CD14-positive monocyte (primary cell): ENCODE measurements at regions not wholly inside any gene's neighbourhood (a gene's known extent, or its start where the extent isn't known, plus 50 kb on each side); places are given as distances from the start of the nearest gene placed in this dataset.

Experiments used
- DNase-seq, 3 donors: peaks; one replicate each; pipeline ENCODE4 v3.0.0-alpha.2; 2011 to 2022
- H2AFZ ChIP-seq: 2 replicates; pipeline ENCODE4 v1.6.0; 2012; ENCODE audit warnings: mild to moderate bottlenecking, low read depth, low read length, inconsistent platforms; ENCODE audit not compliant: insufficient read depth, poor library complexity, severe bottlenecking
- H3K27ac ChIP-seq, 2 donors: 1 replicate in 1 of 2; 2 replicates in 1 of 2; pipeline ENCODE4 v1.5.1; 2012 to 2013; ENCODE audit warnings: low read length in 2 of 2, control low read depth in 1 of 2, inconsistent platforms in 1 of 2, low read depth in 1 of 2, mild to moderate bottlenecking in 1 of 2
- H3K27me3 ChIP-seq, 2 donors: one replicate each; pipeline versions ENCODE4 v1.6.0 to v1.6.1; 2011 to 2013; ENCODE audit warnings: low read length in 2 of 2; ENCODE audit not compliant: control insufficient read depth in 2 of 2, insufficient read depth in 2 of 2
- H3K36me3 ChIP-seq, 2 donors: replicated peaks in 1 of 2; 1 replicate in 1 of 2; 2 replicates in 1 of 2; pipeline versions ENCODE4 v1.5.1 to v1.6.1; 2012 to 2013; ENCODE audit warnings: low read length in 2 of 2, control low read depth in 1 of 2, inconsistent platforms in 1 of 2, mild to moderate bottlenecking in 1 of 2; ENCODE audit not compliant: insufficient read depth in 2 of 2, control insufficient read depth in 1 of 2
- H3K4me1 ChIP-seq, 2 donors: 1 replicate in 1 of 2; 2 replicates in 1 of 2; pipeline versions ENCODE4 v1.5.1 to v1.6.1; 2012 to 2013; ENCODE audit warnings: low read length in 2 of 2, control low read depth in 1 of 2, inconsistent platforms in 1 of 2, mild to moderate bottlenecking in 1 of 2, moderate library complexity in 1 of 2; ENCODE audit not compliant: insufficient read depth in 2 of 2, control insufficient read depth in 1 of 2
- H3K4me2 ChIP-seq: replicated peaks from 2 replicates; pipeline ENCODE3; 2012; ENCODE audit warnings: low read length, moderate library complexity, mild to moderate bottlenecking; ENCODE audit not compliant: poor library complexity, severe bottlenecking; ENCODE audit errors: extremely low read depth
- H3K4me3 ChIP-seq, 3 experiments: fragments of 200-600 bp in 1 of 3; sonication (generic) in 1 of 3; replicated peaks in 1 of 3; 1 replicate in 2 of 3; 2 replicates in 1 of 3; pipeline ENCODE4 v1.5.1; 2011 to 2013; ENCODE audit warnings: low read length in 3 of 3, mild to moderate bottlenecking in 3 of 3, control low read depth in 2 of 3, low read depth in 2 of 3, inconsistent platforms in 1 of 3, moderate library complexity in 1 of 3
- H3K79me2 ChIP-seq: 2 replicates; pipeline ENCODE4 v1.6.0; 2012; ENCODE audit warnings: mild to moderate bottlenecking, control low read depth, inconsistent platforms, low read length, moderate library complexity; ENCODE audit not compliant: insufficient read depth
- H3K9ac ChIP-seq: 2 replicates; pipeline ENCODE4 v1.6.0; 2017; ENCODE audit warnings: low read length, mild to moderate bottlenecking; ENCODE audit not compliant: insufficient read depth, poor library complexity, severe bottlenecking
- H3K9me3 ChIP-seq, 2 donors: replicated peaks in 1 of 2; 1 replicate in 1 of 2; 2 replicates in 1 of 2; pipeline versions ENCODE4 v1.5.1 to v1.6.1; 2012 to 2013; ENCODE audit warnings: low read length in 2 of 2, control low read depth in 1 of 2; ENCODE audit not compliant: control insufficient read depth in 1 of 2, insufficient read depth in 1 of 2
- H4K20me1 ChIP-seq: 2 replicates; pipeline ENCODE4 v1.6.0; 2012; ENCODE audit warnings: mild to moderate bottlenecking, low read length, control low read depth, moderate library complexity; ENCODE audit not compliant: insufficient read depth
- H3K27ac Mint-ChIP-seq, 7 donors: one replicate each; pipeline ENCODE4 v1.8.0; 2020; ENCODE audit warnings: mild to moderate bottlenecking in 7 of 7, mixed read lengths in 7 of 7, moderate library complexity in 6 of 7, inconsistent platforms in 2 of 7
- H3K27me3 Mint-ChIP-seq, 3 donors: one replicate each; pipeline ENCODE4 v1.8.0; 2021 to 2022; ENCODE audit warnings: low read depth in 3 of 3, mild to moderate bottlenecking in 3 of 3, mixed read lengths in 3 of 3, moderate library complexity in 3 of 3, inconsistent platforms in 1 of 3
- H3K36me3 Mint-ChIP-seq, 2 donors: one replicate each; pipeline ENCODE4 v1.8.0; 2020; ENCODE audit warnings: mixed read lengths in 2 of 2, inconsistent platforms in 1 of 2, mild to moderate bottlenecking in 1 of 2
- H3K4me1 Mint-ChIP-seq: one replicate; pipeline ENCODE4 v1.8.0; 2020; ENCODE audit warnings: mild to moderate bottlenecking, mixed read lengths
- H3K4me3 Mint-ChIP-seq, 2 donors: one replicate each; pipeline ENCODE4 v1.8.0; 2020; ENCODE audit warnings: mild to moderate bottlenecking in 2 of 2, mixed read lengths in 2 of 2, moderate library complexity in 1 of 2
- H3K9me3 Mint-ChIP-seq, 7 donors: one replicate each; pipeline ENCODE4 v1.8.0; 2020 to 2022; ENCODE audit warnings: mixed read lengths in 7 of 7, mild to moderate bottlenecking in 6 of 7, moderate library complexity in 6 of 7, inconsistent platforms in 2 of 7
- CTCF ChIP-seq: fragments of 200-600 bp; IDR thresholded peaks from one replicate; pipeline ENCODE4 v1.8.0; 2022; ENCODE audit warnings: antibody characterized with exemption, mild to moderate bottlenecking
- WGBS: methylation state at CpG from one replicate; pipeline ENCODE4 v1.1.5; 2013; ENCODE audit warnings: missing lambda C conversion rate; ENCODE audit not compliant: insufficient coverage; 5-methylcytosine and 5-hydroxymethylcytosine counted together
- intact Hi-C, 2 donors: fragments of 100-400 bp; cut with micrococcal nuclease; formaldehyde crosslinking; loops; one replicate each; pipeline versions ENCODE4 v1.15.0 to v1.15.1; 2023

GRCh38 chr1:199194862-199195261 lies 556.0 kb downstream of the PTPRC start:
- intact Hi-C loops = no loop called here
- no peak overlapping the region for H3K27ac ChIP-seq
- no peak overlapping the region for H3K4me2 ChIP-seq
- H3K79me2 ChIP-seq = no peaks in the 10 kb centered on the region
- no peak overlapping the region for H2AFZ ChIP-seq
- TF ChIP-seq CTCF = no peak
- Mint-ChIP-seq H3K27ac (no peak overlapping the region), H3K4me3 (no peak overlapping the region), H3K9me3 (peaks cover 0 to 14% (median 7%) of the 10 kb centered on the region in 7 donors), H3K36me3 (no peaks in the 10 kb centered on the region), H3K4me1 (no peaks in the 10 kb centered on the region), H3K27me3 (peaks cover 0 to 2% (median 0%) of the 10 kb centered on the region in 3 donors)
- WGBS = 100% methylated on average over 2 of the region's 7 CpGs
- H3K27me3 ChIP-seq = no peaks in the 10 kb centered on the region
- no peak overlapping the region for H3K9ac ChIP-seq
- H3K4me1 ChIP-seq = no peaks in the 10 kb centered on the region
- DNase-seq = no peak
- no peaks in the 10 kb centered on the region for H3K36me3 ChIP-seq
- no peak overlapping the region for H3K4me3 ChIP-seq
- peaks cover 0 to 10% of the 10 kb centered on the region in 2 donors for H3K9me3 ChIP-seq
- no peaks in the 10 kb centered on the region for H4K20me1 ChIP-seq

GRCh38 chr1:199197695-199198094 lies 558.9 kb downstream of the PTPRC start:
- DNase-seq = no peak
- Mint-ChIP-seq H3K27me3 (no peaks in the 10 kb centered on the region), H3K4me3 (no peak overlapping the region), H3K27ac (no peak overlapping the region), H3K9me3 (peaks cover 1 to 17% (median 9%) of the 10 kb centered on the region in 7 donors), H3K4me1 (no peaks in the 10 kb centered on the region), H3K36me3 (no peaks in the 10 kb centered on the region)
- no peaks in the 10 kb centered on the region for H3K79me2 ChIP-seq
- no peak overlapping the region for H3K27ac ChIP-seq
- H2AFZ ChIP-seq = no peak overlapping the region
- H3K4me2 ChIP-seq = no peak overlapping the region
- intact Hi-C loops = no loop called here
- H3K4me1 ChIP-seq = no peaks in the 10 kb centered on the region
- no peak for TF ChIP-seq CTCF
- H3K4me3 ChIP-seq = no peak overlapping the region
- WGBS = no CpG with 5 or more reads among the region's 2 CpGs
- H3K9me3 ChIP-seq = peaks cover 0 to 10% of the 10 kb centered on the region in 2 donors
- H3K9ac ChIP-seq = no peak overlapping the region
- no peaks in the 10 kb centered on the region for H4K20me1 ChIP-seq
- no peaks in the 10 kb centered on the region for H3K27me3 ChIP-seq
- no peaks in the 10 kb centered on the region for H3K36me3 ChIP-seq
